ENCODE measurements at regions not wholly inside any gene's neighbourhood (a gene's known extent, or its start where the extent isn't known, plus 50 kb on each side); places are given as distances from the start of the nearest gene placed in this dataset.

DNA sequence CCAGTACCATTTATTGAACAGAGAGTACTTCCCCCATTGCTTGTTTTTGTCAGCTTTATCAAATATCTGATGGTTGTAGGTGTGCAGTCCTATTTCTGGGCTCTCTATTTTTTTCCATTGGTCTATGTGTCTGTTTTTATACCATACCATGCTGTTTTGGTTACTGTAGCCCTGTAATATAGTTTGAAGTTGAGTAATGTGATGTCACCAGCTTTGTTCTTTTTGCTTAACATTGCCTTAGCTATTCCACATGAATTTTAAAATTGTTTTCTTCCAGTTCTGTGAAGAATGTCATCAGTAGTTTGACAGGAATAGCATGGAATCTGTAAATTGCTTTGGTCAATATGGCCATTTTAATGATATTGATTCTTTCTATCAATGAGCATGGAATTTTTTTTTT, 140.5 kb upstream of the RHOBTB1 start:
- TF ChIP-seq, protein P1, sequence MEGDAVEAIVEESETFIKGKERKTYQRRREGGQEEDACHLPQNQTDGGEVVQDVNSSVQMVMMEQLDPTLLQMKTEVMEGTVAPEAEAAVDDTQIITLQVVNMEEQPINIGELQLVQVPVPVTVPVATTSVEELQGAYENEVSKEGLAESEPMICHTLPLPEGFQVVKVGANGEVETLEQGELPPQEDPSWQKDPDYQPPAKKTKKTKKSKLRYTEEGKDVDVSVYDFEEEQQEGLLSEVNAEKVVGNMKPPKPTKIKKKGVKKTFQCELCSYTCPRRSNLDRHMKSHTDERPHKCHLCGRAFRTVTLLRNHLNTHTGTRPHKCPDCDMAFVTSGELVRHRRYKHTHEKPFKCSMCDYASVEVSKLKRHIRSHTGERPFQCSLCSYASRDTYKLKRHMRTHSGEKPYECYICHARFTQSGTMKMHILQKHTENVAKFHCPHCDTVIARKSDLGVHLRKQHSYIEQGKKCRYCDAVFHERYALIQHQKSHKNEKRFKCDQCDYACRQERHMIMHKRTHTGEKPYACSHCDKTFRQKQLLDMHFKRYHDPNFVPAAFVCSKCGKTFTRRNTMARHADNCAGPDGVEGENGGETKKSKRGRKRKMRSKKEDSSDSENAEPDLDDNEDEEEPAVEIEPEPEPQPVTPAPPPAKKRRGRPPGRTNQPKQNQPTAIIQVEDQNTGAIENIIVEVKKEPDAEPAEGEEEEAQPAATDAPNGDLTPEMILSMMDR (conservative IDR thresholded peaks at IDR 0.05; ENCODE audit: low read depth, low read length), result no peak
- H3K4me3 ChIP-seq (ENCODE audit: low read depth, low read length), result no peak overlapping the region
- DNase-seq (ENCODE audit: low read depth), result no peak

DNA sequence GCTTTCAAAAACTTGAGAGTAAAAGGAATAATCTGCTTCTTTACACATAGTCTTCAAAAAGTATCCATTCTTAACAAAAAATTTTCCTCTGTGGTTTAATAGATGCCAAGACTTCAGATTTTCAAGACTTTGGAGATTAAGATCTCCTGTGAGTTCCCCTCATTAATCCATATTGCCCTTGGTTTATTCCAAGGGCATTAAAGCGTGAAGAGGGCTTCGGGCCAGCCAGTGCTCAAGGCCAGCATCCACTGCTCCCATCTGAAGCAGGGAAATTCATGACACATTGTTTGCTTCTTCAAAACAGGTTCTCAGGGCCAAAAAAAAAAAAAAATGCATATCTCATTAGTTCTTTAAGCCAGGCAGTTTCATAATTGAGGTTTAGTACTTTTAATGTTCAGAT, 137.3 kb upstream of the RHOBTB1 start:
- no peak overlapping the region for H3K4me3 ChIP-seq (ENCODE audit: low read depth, low read length)
- TF ChIP-seq, protein P1 (conservative IDR thresholded peaks at IDR 0.05; ENCODE audit: low read depth, low read length), result no peak
- DNase-seq (ENCODE audit: low read depth), result no peak

DNA sequence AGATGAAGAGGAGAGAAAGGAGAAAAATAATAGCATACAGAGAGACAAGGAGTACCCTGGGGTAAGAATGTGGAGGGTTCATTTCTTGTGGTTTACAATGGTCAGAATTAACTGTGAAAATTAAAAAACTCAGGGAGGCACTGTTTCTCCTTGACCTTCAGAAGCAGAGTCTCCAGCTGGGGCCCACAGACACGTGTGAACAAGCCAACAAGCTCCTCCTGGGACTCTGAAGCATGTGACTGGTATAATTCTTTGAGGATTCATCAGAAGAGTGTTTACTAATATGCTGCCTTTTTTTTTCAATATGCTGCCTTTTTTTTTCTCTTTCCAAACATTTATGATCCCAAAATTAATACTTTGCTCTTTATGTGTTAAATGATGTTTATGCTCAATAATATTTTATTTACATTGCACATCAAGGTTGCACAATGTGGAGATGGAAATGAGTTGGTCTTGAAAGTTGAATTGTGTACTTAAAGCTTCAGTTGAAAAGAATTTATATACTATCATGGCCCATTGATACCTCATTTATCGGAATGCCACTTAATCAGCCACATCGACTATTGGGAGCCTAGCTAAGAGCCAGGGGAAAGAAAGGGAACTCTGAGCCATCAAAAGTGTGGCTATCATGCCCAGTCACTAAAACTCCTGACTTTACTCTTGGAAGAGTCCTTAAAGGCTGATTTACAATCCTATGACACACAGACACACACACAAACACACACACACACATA, 134.7 kb upstream of the RHOBTB1 start:
- H3K4me3 ChIP-seq (ENCODE audit: low read depth, low read length), result no peak overlapping the region
- TF ChIP-seq, protein P1 (conservative IDR thresholded peaks at IDR 0.05; ENCODE audit: low read depth, low read length), result no peak
- no peak for DNase-seq (ENCODE audit: low read depth)

DNA sequence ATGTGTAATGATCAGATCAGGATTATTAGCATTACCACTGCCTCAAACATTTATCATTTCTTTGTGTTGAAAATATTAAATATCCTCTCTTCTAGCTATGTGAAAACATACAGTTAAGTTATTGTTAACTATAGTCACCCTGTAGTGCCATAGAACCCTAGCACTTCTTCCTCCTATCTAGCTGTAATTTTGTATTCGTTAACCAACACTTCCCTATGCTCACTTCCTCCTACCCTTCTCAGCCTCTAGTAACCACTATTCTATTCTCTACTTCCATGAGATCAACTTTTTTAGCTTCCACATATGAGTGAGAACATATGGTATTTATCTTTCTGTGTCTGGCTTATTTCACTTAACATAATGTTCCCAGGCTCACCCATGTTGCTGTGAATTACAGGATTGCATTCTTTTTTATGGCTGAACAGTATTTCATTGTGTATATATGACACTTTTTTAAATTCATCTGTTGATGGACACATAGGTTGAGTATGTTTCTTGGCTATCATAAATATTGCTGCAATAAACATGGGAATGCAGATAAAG, 132.7 kb upstream of the RHOBTB1 start:
- DNase-seq (ENCODE audit: low read depth), result no peak
- TF ChIP-seq, protein P1 (conservative IDR thresholded peaks at IDR 0.05; ENCODE audit: low read depth, low read length), result no peak
- H3K4me3 ChIP-seq (ENCODE audit: low read depth, low read length), result no peak overlapping the region

DNA sequence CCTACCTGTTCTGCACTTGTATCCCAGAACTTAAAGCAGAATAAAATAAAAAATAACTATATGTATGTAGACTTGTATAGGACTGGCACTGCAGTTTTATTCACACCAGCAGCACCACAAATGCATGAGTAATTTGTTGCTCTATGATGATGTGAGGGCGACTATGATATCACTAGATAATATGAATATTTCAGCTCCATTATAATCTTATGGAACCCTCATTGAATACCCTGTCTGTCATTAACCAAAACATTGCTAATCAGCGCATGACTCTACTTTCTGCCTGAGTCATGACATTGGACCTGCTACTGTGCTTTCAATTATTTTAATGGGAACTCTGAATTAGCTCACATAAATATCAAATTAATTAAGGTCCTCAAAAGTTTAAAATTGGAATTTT, 129.4 kb upstream of the RHOBTB1 start:
- TF ChIP-seq, protein P1 (conservative IDR thresholded peaks at IDR 0.05; ENCODE audit: low read depth, low read length), result no peak
- no peak for DNase-seq (ENCODE audit: low read depth)
- H3K4me3 ChIP-seq (ENCODE audit: low read depth, low read length), result no peak overlapping the region

DNA sequence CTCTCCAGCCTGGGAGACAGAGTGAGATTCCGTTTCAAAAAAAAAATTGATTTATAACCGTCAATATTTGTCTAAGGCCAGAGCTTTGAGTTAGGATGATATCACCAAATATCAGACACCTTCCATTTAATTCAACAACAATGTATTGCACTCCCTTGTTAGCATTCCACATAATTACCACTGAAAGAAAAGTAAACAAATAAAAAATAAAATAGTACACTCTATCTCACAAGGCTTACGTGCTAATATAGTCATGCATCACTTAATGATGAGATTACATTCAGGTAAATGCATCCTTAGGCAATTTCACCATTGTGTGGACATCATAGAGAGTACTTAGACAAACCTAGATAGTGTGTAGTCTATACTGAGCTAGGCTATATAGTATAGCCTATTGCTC, 127.6 kb upstream of the RHOBTB1 start:
- no peak overlapping the region for H3K4me3 ChIP-seq (ENCODE audit: low read depth, low read length)
- TF ChIP-seq, protein P1 (conservative IDR thresholded peaks at IDR 0.05; ENCODE audit: low read depth, low read length), result no peak
- no peak for DNase-seq (ENCODE audit: low read depth)

DNA sequence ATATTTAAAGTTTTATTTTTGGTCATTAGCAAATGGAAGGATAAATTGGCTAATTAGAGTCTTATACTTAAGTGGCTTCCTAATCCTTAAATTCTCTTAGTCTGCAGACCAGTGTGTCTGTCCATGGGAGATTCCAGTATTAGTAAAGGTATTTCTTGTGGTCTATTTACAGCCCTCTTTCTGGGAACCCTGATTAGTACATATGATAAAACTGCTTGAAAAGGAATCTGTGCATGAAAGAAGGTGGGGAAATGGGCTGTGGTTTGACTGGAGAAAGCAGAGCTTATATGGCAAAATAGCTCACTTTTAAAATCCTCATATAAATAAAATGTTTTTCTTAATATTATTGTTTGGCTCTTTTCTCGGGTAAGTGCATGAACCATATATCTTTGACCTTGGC, 124.5 kb upstream of the RHOBTB1 start:
- DNase-seq (ENCODE audit: low read depth), result no peak
- no peak overlapping the region for H3K4me3 ChIP-seq (ENCODE audit: low read depth, low read length)
- TF ChIP-seq, protein P1 (conservative IDR thresholded peaks at IDR 0.05; ENCODE audit: low read depth, low read length), result no peak
